Lower leg skin (tissue), 3 donors: ENCODE measurements at regions not wholly inside any gene's neighbourhood (a gene's known extent, or its start where the extent isn't known, plus 50 kb on each side); places are given as distances from the start of the nearest gene placed in this dataset.

Experiments
- CTCF ChIP-seq, 3 donors: fragments of 450-650 bp; IDR thresholded peaks; one replicate each; pipeline ENCODE4 v1.5.1; 2016; ENCODE audit warnings: antibody characterized with exemption in 3 of 3, mild to moderate bottlenecking in 3 of 3, moderate library complexity in 2 of 3
- POLR2A ChIP-seq, 2 donors: fragments of 450-650 bp; IDR thresholded peaks; one replicate each; pipeline ENCODE4 v1.6.1; 2016 to 2017; ENCODE audit warnings: antibody characterized with exemption in 2 of 2, mild to moderate bottlenecking in 1 of 2, moderate library complexity in 1 of 2

- TF ChIP-seq CTCF (IDR thresholded peaks at IDR 0.05) (no peak), POLR2A (IDR thresholded peaks at IDR 0.05) (no peak)
These were observed 323.2 kb downstream of the NR4A2 start for GRCh38 chr2:156009293-156009692.
